ENCODE measurements at regions not wholly inside any gene's neighbourhood (a gene's known extent, or its start where the extent isn't known, plus 50 kb on each side); places are given as distances from the start of the nearest gene placed in this dataset.
"Not testable (repeated sequence)": the region's sequence is repeated elsewhere in the genome, so short reads cannot be mapped to it uniquely, and the experiment has no call there.

- DNase-seq, result no peak
- H3K9me3 ChIP-seq (ENCODE audit: low read length), result peaks cover 83% of the 10 kb centered on the region
- H3K9ac ChIP-seq (ENCODE audit: low read length), result no peak overlapping the region
Observed at GRCh38 chr11:54927704-54928103, 221.1 kb downstream of the OR4A5 start.

GRCh38 chr11:54930930-54931329 is 224.3 kb downstream of the OR4A5 start:
- peaks cover 82% of the 10 kb centered on the region for H3K9me3 ChIP-seq (ENCODE audit: low read length)
- no peak overlapping the region for H3K27ac ChIP-seq (ENCODE audit: low read length)
- no peak overlapping the region for H3K4me3 ChIP-seq (ENCODE audit: low read length)
- no peak overlapping the region for H3K4me2 ChIP-seq (ENCODE audit: low read depth, low read length, poor library complexity, severe bottlenecking)
- no peak overlapping the region for H2AFZ ChIP-seq (ENCODE audit: low read length)
- no peaks in the 10 kb centered on the region for H3K27me3 ChIP-seq (ENCODE audit: low read length)
- no peaks in the 10 kb centered on the region for H3K4me1 ChIP-seq (ENCODE audit: low read length)
- no peaks in the 10 kb centered on the region for H3K36me3 ChIP-seq (ENCODE audit: insufficient read depth, low read length)
- DNase-seq, result no peak
- no peaks in the 10 kb centered on the region for H3K79me2 ChIP-seq (ENCODE audit: low read length)
- H3K9me2 ChIP-seq (replicated peaks; ENCODE audit: insufficient read depth, low read length), result no peaks in the 10 kb centered on the region
- H4K20me1 ChIP-seq (ENCODE audit: insufficient read depth, low read depth, low read length), result no peaks in the 10 kb centered on the region
- no peak overlapping the region for H3K9ac ChIP-seq (ENCODE audit: low read length)

More at GRCh38 chr11:54927704-54928103, 221.1 kb downstream of the OR4A5 start:
- H3K4me3 ChIP-seq (ENCODE audit: low read length), result no peak overlapping the region
- no peak overlapping the region for H3K27ac ChIP-seq (ENCODE audit: low read length)
- H3K9me2 ChIP-seq (replicated peaks; ENCODE audit: insufficient read depth, low read length), result no peaks in the 10 kb centered on the region
- H3K79me2 ChIP-seq (ENCODE audit: low read length), result no peaks in the 10 kb centered on the region
- no peaks in the 10 kb centered on the region for H4K20me1 ChIP-seq (ENCODE audit: insufficient read depth, low read depth, low read length)
- H3K4me2 ChIP-seq (ENCODE audit: low read depth, low read length, poor library complexity, severe bottlenecking), result no peak overlapping the region
- no peaks in the 10 kb centered on the region for H3K4me1 ChIP-seq (ENCODE audit: low read length)
- no peak overlapping the region for H2AFZ ChIP-seq (ENCODE audit: low read length)
- no peaks in the 10 kb centered on the region for H3K36me3 ChIP-seq (ENCODE audit: insufficient read depth, low read length)
- no peaks in the 10 kb centered on the region for H3K27me3 ChIP-seq (ENCODE audit: low read length)

GRCh38 chr11:54944211-54944610 is 237.6 kb downstream of the OR4A5 start:
- Histone ChIP-seq H3K36me3 (ENCODE audit: insufficient read depth, low read length) (no peaks in the 10 kb centered on the region), H3K27me3 (ENCODE audit: low read length) (no peaks in the 10 kb centered on the region), H3K4me3 (ENCODE audit: low read length) (no peak overlapping the region), H3K9me2 (replicated peaks; ENCODE audit: insufficient read depth, low read length) (no peaks in the 10 kb centered on the region), H3K4me2 (ENCODE audit: low read depth, low read length, poor library complexity, severe bottlenecking) (no peak overlapping the region), H3K9ac (ENCODE audit: low read length) (no peak overlapping the region), H3K79me2 (ENCODE audit: low read length) (no peaks in the 10 kb centered on the region), H2AFZ (ENCODE audit: low read length) (no peak overlapping the region), H3K4me1 (ENCODE audit: low read length) (no peaks in the 10 kb centered on the region), H3K27ac (ENCODE audit: low read length) (no peak overlapping the region), H3K9me3 (ENCODE audit: low read length) (peaks cover 38% of the 10 kb centered on the region), H4K20me1 (ENCODE audit: insufficient read depth, low read depth, low read length) (no peaks in the 10 kb centered on the region)
- no peak for DNase-seq

GRCh38 chr11:54946424-54946823 is 239.8 kb downstream of the OR4A5 start:
- H3K36me3 ChIP-seq (ENCODE audit: insufficient read depth, low read length), result no peaks in the 10 kb centered on the region
- H3K9me3 ChIP-seq (ENCODE audit: low read length), result peaks cover 25% of the 10 kb centered on the region
- H3K79me2 ChIP-seq (ENCODE audit: low read length), result no peaks in the 10 kb centered on the region
- no peaks in the 10 kb centered on the region for H4K20me1 ChIP-seq (ENCODE audit: insufficient read depth, low read depth, low read length)
- no peaks in the 10 kb centered on the region for H3K27me3 ChIP-seq (ENCODE audit: low read length)
- no peak overlapping the region for H3K4me2 ChIP-seq (ENCODE audit: low read depth, low read length, poor library complexity, severe bottlenecking)
- H2AFZ ChIP-seq (ENCODE audit: low read length), result no peak overlapping the region
- H3K9me2 ChIP-seq (replicated peaks; ENCODE audit: insufficient read depth, low read length), result no peaks in the 10 kb centered on the region
- no peak overlapping the region for H3K9ac ChIP-seq (ENCODE audit: low read length)
- DNase-seq, result no peak
- no peak overlapping the region for H3K4me3 ChIP-seq (ENCODE audit: low read length)
- H3K4me1 ChIP-seq (ENCODE audit: low read length), result no peaks in the 10 kb centered on the region
- H3K27ac ChIP-seq (ENCODE audit: low read length), result no peak overlapping the region

- not testable (repeated sequence) for H3K36me3 ChIP-seq (ENCODE audit: insufficient read depth, low read length); H3K4me3 ChIP-seq (ENCODE audit: low read length); H3K79me2 ChIP-seq (ENCODE audit: low read length); H2AFZ ChIP-seq (ENCODE audit: low read length); H3K9me2 ChIP-seq (replicated peaks; ENCODE audit: insufficient read depth, low read length); H4K20me1 ChIP-seq (ENCODE audit: insufficient read depth, low read depth, low read length); H3K4me1 ChIP-seq (ENCODE audit: low read length); H3K27me3 ChIP-seq (ENCODE audit: low read length); DNase-seq; H3K9ac ChIP-seq (ENCODE audit: low read length); H3K27ac ChIP-seq (ENCODE audit: low read length); H3K4me2 ChIP-seq (ENCODE audit: low read depth, low read length, poor library complexity, severe bottlenecking)
- peaks cover 25% of the 10 kb centered on the region for H3K9me3 ChIP-seq (ENCODE audit: low read length)
Observed at GRCh38 chr11:54947175-54947574, 240.5 kb downstream of the OR4A5 start.

GRCh38 chr11:54979375-54979774 is 272.7 kb downstream of the OR4A5 start:
- H3K27ac ChIP-seq (ENCODE audit: low read length), result no peak overlapping the region
- H3K4me1 ChIP-seq (ENCODE audit: low read length), result no peaks in the 10 kb centered on the region
- no peak overlapping the region for H2AFZ ChIP-seq (ENCODE audit: low read length)
- H3K79me2 ChIP-seq (ENCODE audit: low read length), result no peaks in the 10 kb centered on the region
- no peak overlapping the region for H3K9ac ChIP-seq (ENCODE audit: low read length)
- H3K9me2 ChIP-seq (replicated peaks; ENCODE audit: insufficient read depth, low read length), result no peaks in the 10 kb centered on the region
- DNase-seq, result no peak
- no peak overlapping the region for H3K4me2 ChIP-seq (ENCODE audit: low read depth, low read length, poor library complexity, severe bottlenecking)
- H4K20me1 ChIP-seq (ENCODE audit: insufficient read depth, low read depth, low read length), result no peaks in the 10 kb centered on the region
- H3K27me3 ChIP-seq (ENCODE audit: low read length), result no peaks in the 10 kb centered on the region
- H3K36me3 ChIP-seq (ENCODE audit: insufficient read depth, low read length), result 0 out of 2 replicates have a peak, but pooled peaks cover 3% of the 10 kb centered on the region
- H3K4me3 ChIP-seq (ENCODE audit: low read length), result no peak overlapping the region
- H3K9me3 ChIP-seq (ENCODE audit: low read length), result peaks cover 52% of the 10 kb centered on the region

- H3K27ac ChIP-seq (ENCODE audit: low read length), result no peak overlapping the region
- H4K20me1 ChIP-seq (ENCODE audit: insufficient read depth, low read depth, low read length), result no peaks in the 10 kb centered on the region
- no peaks in the 10 kb centered on the region for H3K27me3 ChIP-seq (ENCODE audit: low read length)
- H3K4me3 ChIP-seq (ENCODE audit: low read length), result no peak overlapping the region
- no peak for DNase-seq
- H2AFZ ChIP-seq (ENCODE audit: low read length), result no peak overlapping the region
- no peaks in the 10 kb centered on the region for H3K4me1 ChIP-seq (ENCODE audit: low read length)
- no peak overlapping the region for H3K4me2 ChIP-seq (ENCODE audit: low read depth, low read length, poor library complexity, severe bottlenecking)
- no peak overlapping the region for H3K9ac ChIP-seq (ENCODE audit: low read length)
- H3K79me2 ChIP-seq (ENCODE audit: low read length), result no peaks in the 10 kb centered on the region
- peaks cover 15% of the 10 kb centered on the region for H3K9me3 ChIP-seq (ENCODE audit: low read length)
- no peaks in the 10 kb centered on the region for H3K36me3 ChIP-seq (ENCODE audit: insufficient read depth, low read length)
- no peaks in the 10 kb centered on the region for H3K9me2 ChIP-seq (replicated peaks; ENCODE audit: insufficient read depth, low read length)
Observed at GRCh38 chr11:54985731-54986130, 276.2 kb upstream of the TRIM48 start.

GRCh38 chr11:55028837-55029236 is 233.1 kb upstream of the TRIM48 start:
- H3K9ac ChIP-seq (ENCODE audit: low read length); H3K79me2 ChIP-seq (ENCODE audit: low read length); DNase-seq; H3K9me2 ChIP-seq (replicated peaks; ENCODE audit: insufficient read depth, low read length); H3K36me3 ChIP-seq (ENCODE audit: insufficient read depth, low read length); H3K27ac ChIP-seq (ENCODE audit: low read length); H3K4me2 ChIP-seq (ENCODE audit: low read depth, low read length, poor library complexity, severe bottlenecking); H3K4me3 ChIP-seq (ENCODE audit: low read length); H3K27me3 ChIP-seq (ENCODE audit: low read length); H3K4me1 ChIP-seq (ENCODE audit: low read length); H4K20me1 ChIP-seq (ENCODE audit: insufficient read depth, low read depth, low read length); H2AFZ ChIP-seq (ENCODE audit: low read length): not testable (repeated sequence)
- peaks cover 51% of the 10 kb centered on the region for H3K9me3 ChIP-seq (ENCODE audit: low read length)

GRCh38 chr11:55054723-55055122 is 207.2 kb upstream of the TRIM48 start:
- Histone ChIP-seq H2AFZ (ENCODE audit: low read length) (no peak overlapping the region), H3K4me3 (ENCODE audit: low read length) (no peak overlapping the region), H3K9me2 (replicated peaks; ENCODE audit: insufficient read depth, low read length) (no peaks in the 10 kb centered on the region), H3K9me3 (ENCODE audit: low read length) (peaks cover 37% of the 10 kb centered on the region), H3K4me2 (ENCODE audit: low read depth, low read length, poor library complexity, severe bottlenecking) (no peak overlapping the region), H3K27ac (ENCODE audit: low read length) (no peak overlapping the region), H3K9ac (ENCODE audit: low read length) (no peak overlapping the region), H3K36me3 (ENCODE audit: insufficient read depth, low read length) (no peaks in the 10 kb centered on the region), H3K79me2 (ENCODE audit: low read length) (no peaks in the 10 kb centered on the region), H3K27me3 (ENCODE audit: low read length) (no peaks in the 10 kb centered on the region), H3K4me1 (ENCODE audit: low read length) (no peaks in the 10 kb centered on the region), H4K20me1 (ENCODE audit: insufficient read depth, low read depth, low read length) (no peaks in the 10 kb centered on the region)
- no peak for DNase-seq

Measured in Karpas-422 (cell line).